ENCODE measurements at regions not wholly inside any gene's neighbourhood (a gene's known extent, or its start where the extent isn't known, plus 50 kb on each side); places are given as distances from the start of the nearest gene placed in this dataset.

- no peak for DNase-seq (ENCODE audit: low read depth in 2 of 2)
Measured at GRCh38 chrY:19357249-19357648, 387.3 kb downstream of the KDM5D start.

- no peak for DNase-seq (ENCODE audit: low read depth in 2 of 2)
Measured at GRCh38 chrY:19356735-19357134, 387.8 kb downstream of the KDM5D start.

GRCh38 chrY:19354857-19355173, 389.7 kb downstream of the KDM5D start:
- no peak for DNase-seq (ENCODE audit: low read depth in 2 of 2)

- DNase-seq (ENCODE audit: low read depth in 2 of 2), result no peak
Measured at GRCh38 chrY:19354061-19354856, 390.3 kb downstream of the KDM5D start.

GRCh38 chrY:19351616-19352015, 392.9 kb downstream of the KDM5D start:
- no peak for DNase-seq (ENCODE audit: low read depth in 2 of 2)

GRCh38 chrY:19321701-19322100, 422.8 kb downstream of the KDM5D start:
- DNase-seq (ENCODE audit: low read depth in 2 of 2), result no peak

- no peak for DNase-seq (ENCODE audit: low read depth in 2 of 2)
Measured at GRCh38 chrY:19319135-19319534, 425.4 kb downstream of the KDM5D start.

- no peak for DNase-seq (ENCODE audit: low read depth in 2 of 2)
Measured at GRCh38 chrY:19317271-19317987, 427.1 kb downstream of the KDM5D start.

GRCh38 chrY:19307627-19308026, 436.9 kb downstream of the KDM5D start:
- DNase-seq (ENCODE audit: low read depth in 2 of 2), result no peak

GRCh38 chrY:19303136-19303535, 441.4 kb downstream of the KDM5D start:
- DNase-seq (ENCODE audit: low read depth in 2 of 2), result no peak

GRCh38 chrY:19290925-19291324, 453.6 kb downstream of the KDM5D start:
- no peak for DNase-seq (ENCODE audit: low read depth in 2 of 2)

- DNase-seq (ENCODE audit: low read depth in 2 of 2), result no peak
Measured at GRCh38 chrY:19274076-19274475, 470.4 kb downstream of the KDM5D start.

GRCh38 chrY:19268331-19268730, 476.2 kb downstream of the KDM5D start:
- DNase-seq (ENCODE audit: low read depth in 2 of 2), result no peak

GRCh38 chrY:19265404-19265803, 479.1 kb downstream of the KDM5D start:
- DNase-seq (ENCODE audit: low read depth in 2 of 2), result no peak

- DNase-seq (ENCODE audit: low read depth in 2 of 2), result no peak
Measured at GRCh38 chrY:19262310-19262709, 482.2 kb downstream of the KDM5D start.

GRCh38 chrY:19232276-19232994, 458.9 kb upstream of the HSFY2 start:
- DNase-seq (ENCODE audit: low read depth in 2 of 2), result peak in 1 of 2 donors; percentile 5

GRCh38 chrY:19220784-19221183, 447.2 kb upstream of the HSFY2 start:
- no peak for DNase-seq (ENCODE audit: low read depth in 2 of 2)

- no peak for DNase-seq (ENCODE audit: low read depth in 2 of 2)
Measured at GRCh38 chrY:19208915-19209314, 435.4 kb upstream of the HSFY2 start.

- DNase-seq (ENCODE audit: low read depth in 2 of 2), result no peak
Measured at GRCh38 chrY:19207048-19207447, 433.5 kb upstream of the HSFY2 start.

GRCh38 chrY:19180824-19181223, 407.3 kb upstream of the HSFY2 start:
- no peak for DNase-seq (ENCODE audit: low read depth in 2 of 2)

- no peak for DNase-seq (ENCODE audit: low read depth in 2 of 2)
Measured at GRCh38 chrY:19168202-19168565, 394.6 kb upstream of the HSFY2 start.

- no peak for DNase-seq (ENCODE audit: low read depth in 2 of 2)
Measured at GRCh38 chrY:19167319-19168201, 394.0 kb upstream of the HSFY2 start.

All from stimulated activated CD8-positive, alpha-beta memory T cell treated with anti-CD3 and anti-CD28 coated beads, Interleukin-7, amount 100 ng/mL, for 1 hour (primary cell).